Right hindlimb (tissue), 1 donor: ENCODE measurements at regions not wholly inside any gene's neighbourhood (a gene's known extent, or its start where the extent isn't known, plus 50 kb on each side); places are given as distances from the start of the nearest gene placed in this dataset.
"Not testable (repeated sequence)": the region's sequence is repeated elsewhere in the genome, so short reads cannot be mapped to it uniquely, and the experiment has no call there.

Experiments used
- DNase-seq: peaks from one replicate; pipeline ENCODE4 v3.0.0-alpha.2; 2018

DNA sequence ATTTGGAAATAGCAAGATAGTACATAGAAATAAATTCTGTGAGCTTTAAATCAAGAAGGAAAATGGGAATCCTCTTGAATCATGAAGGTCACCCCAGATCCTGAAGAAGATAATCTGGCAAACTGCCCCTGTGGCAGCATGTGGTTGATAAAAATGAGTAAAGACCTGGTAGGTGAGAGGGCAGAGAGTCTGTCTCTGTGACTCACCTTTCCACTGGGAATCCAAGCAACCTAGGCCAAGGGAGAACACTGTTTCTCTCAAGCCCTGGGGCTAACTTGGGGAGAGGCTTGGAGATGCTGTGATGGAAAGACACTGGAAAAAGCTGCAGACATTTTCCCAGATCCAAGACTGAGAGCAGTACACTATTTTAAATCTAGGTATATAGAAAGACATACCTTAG is 185.8 kb upstream of the CNTNAP5 start:
- DNase-seq, result no peak

DNA sequence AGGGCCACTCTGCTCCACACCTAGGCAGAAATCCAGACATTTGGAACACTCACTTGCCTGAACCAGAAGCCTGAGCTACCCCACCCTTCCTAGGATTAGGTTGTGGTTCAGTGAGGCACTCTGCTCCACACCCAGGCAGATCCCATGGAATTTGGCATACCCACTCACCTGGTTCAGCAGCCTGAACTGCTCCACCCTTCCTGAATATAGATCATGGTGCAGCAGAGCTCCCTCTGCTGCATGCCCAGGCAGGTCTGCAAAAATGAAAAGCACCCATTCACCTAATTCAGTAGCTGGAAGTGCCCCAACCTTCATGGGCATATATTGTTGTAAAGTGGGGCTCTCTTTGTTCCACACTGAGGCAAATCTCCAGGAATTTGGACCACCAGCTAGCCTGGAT is 185.1 kb upstream of the CNTNAP5 start:
- DNase-seq, result no peak

DNA sequence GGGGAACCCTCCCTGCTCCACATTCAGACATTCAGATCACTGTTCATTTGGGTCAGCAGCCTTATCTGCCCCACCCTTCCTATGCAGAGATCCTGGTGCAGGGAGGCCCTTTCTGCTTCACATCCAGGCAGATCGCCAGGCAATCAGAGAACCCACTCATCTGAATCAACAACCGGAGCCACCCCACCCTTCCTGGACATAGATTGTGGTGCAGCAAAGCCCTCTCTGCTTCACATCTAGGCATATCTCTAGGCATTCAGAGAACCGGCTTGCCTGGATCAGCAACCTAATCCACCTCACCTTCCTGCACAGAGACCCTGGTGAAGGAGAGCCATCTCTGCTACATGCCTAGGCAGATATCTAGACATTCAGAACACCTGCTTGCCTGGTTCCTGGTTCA is 184.5 kb upstream of the CNTNAP5 start:
- no peak for DNase-seq

GRCh38 chr2:123851281-123851680 is 173.8 kb upstream of the CNTNAP5 start:
- no peak for DNase-seq

DNA sequence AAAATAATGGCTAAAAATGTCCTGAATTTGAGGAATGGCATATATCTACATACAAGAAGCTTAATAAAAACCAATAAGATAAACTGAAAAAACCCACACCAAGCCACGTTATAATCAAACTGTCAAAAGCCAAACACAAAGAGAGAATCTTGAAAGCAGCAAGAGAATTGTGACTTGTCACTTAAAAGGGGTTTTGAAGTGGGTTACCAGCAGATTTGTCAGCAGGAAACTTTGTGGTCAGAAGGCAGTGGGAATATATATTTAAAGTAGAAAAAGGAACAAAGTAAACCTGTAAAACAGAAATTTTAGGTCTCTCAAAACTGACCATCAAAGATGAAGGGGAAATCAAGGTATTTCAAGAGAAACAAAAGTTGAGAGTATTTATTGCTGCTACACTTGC is 171.9 kb upstream of the CNTNAP5 start:
- DNase-seq, result no peak

DNA sequence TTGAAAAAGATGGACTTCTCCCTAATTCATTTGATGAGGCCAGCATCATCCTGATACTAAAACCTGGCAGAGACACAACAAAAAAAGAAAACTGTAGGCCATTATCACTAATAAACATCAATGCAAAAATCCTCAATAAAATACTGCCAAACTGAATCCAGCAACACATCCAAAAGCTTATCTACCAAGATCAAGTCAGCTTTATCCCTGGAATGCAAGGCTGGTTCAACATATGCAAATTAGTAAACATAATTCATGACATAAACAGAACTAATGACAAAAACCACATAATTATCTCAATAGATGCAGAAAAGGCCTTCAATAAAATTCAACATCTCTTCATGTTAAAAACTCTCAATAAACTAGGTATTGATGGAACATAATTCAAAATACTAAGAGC is 166.1 kb upstream of the CNTNAP5 start:
- DNase-seq, result not testable (repeated sequence)

GRCh38 chr2:123864416-123864815 is 160.7 kb upstream of the CNTNAP5 start:
- DNase-seq, result no peak

DNA sequence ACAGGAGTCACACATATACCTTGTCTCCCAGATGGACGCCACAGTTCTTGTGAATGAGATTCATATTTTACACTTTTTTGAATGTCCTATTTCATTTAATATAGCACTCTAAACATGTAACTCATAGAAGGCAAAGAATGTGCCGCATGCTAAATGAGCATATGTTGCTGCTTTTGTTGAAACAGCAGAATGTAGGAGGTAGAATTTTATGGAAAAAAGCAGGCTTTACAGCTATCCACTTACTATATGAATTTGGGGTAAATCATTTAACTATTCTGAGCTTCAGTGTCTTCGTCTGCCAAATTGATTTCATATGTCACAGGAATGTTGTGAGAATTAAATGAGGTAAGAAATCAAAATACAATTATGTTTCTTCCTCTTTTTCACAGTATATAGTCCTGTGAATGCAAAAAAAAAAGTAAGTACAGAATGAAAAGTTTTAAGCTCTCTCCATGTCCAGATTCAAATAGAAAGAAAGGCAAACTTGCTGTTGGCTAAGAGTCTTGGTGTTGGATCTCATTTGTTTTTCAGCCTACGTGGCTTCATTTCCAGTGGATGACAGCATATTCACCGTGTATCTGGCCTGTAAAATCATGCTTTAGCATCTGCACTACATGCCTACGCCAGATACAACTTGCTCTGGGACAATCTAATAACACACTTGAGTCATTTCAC is 154.7 kb upstream of the CNTNAP5 start:
- no peak for DNase-seq

DNA sequence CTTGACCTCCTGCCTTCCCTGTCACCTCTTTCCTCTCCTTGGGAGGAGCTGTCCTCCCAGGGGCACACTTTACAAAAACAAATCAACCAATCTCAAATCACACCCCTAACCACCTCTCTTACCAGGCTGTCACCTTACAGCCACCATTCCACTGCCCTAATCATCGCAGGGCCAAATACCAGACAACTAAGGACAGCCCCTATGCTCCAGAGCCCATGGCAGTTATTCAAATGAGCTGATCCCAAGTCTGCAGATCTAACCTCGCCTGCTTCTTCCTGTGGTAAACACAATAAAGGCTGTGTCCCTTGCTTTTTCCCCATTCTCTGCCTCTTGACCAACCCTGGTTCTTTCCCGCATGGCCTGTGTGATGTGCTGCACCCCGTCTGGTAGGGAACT is 154.2 kb upstream of the CNTNAP5 start:
- DNase-seq, result no peak

DNA sequence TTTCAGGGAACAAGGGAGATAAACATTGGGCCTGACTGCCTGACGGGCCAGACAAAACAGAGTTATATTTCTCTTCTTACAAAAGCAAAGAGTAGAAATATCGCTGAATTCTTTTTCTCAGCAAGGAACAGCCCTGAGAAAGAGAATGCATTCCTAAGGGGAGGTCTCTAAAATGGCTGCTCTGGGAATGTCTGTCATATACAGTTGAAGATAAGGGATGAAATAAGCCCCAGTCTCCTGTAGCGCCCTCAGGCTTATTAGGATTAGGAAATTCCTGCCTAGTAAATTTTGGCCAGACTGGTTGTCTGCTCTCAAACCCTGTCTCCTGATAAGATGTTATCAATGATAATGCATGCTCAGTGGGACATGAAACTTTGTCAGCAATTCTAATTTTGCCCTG is 134.9 kb upstream of the CNTNAP5 start:
- no peak for DNase-seq

DNA sequence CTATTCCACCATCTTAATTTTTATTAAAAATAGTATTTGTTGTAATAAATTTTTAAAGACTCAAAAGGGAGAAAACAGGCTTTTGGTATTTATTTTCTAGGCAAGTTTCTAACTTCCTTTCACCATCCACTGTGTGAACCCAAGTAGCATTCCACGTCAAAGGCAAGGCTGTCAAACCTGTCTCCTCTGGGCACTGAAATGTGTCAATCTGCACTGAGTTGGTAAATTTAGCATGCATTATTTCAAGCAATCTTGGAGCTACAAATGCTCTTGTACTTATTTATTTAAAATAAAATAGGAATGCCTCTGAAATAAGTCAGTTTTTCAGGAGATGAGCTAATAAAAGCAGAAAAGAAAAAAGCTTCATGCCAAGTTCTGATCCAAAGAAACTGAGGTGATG is 130.9 kb upstream of the CNTNAP5 start:
- DNase-seq, result no peak

GRCh38 chr2:123895651-123896050 is 129.4 kb upstream of the CNTNAP5 start:
- no peak for DNase-seq

GRCh38 chr2:123901256-123901655 is 123.8 kb upstream of the CNTNAP5 start:
- DNase-seq, result no peak

- DNase-seq, result no peak
Observed at GRCh38 chr2:123906361-123906760, 118.7 kb upstream of the CNTNAP5 start.

- no peak for DNase-seq
Observed at GRCh38 chr2:123908522-123908921, 116.6 kb upstream of the CNTNAP5 start.

DNA sequence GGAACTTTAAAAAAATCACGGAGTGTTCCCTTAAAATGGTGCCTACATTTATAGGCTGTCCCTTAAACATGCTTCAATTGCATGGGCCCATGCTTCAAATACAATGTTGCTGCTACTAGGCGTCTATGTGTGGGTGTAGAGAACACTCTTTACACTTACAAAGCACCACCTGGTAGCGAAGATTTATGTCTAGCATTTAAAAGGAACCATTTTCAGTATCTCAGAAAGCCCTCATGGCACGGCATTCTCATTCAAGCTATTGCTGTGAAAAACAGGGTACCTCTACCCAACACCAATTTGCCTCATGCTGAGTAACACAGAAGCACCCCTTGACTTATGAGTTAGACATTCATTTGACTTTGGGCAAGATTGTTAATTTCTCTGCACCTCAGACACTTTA is 112.9 kb upstream of the CNTNAP5 start:
- DNase-seq, result no peak

DNA sequence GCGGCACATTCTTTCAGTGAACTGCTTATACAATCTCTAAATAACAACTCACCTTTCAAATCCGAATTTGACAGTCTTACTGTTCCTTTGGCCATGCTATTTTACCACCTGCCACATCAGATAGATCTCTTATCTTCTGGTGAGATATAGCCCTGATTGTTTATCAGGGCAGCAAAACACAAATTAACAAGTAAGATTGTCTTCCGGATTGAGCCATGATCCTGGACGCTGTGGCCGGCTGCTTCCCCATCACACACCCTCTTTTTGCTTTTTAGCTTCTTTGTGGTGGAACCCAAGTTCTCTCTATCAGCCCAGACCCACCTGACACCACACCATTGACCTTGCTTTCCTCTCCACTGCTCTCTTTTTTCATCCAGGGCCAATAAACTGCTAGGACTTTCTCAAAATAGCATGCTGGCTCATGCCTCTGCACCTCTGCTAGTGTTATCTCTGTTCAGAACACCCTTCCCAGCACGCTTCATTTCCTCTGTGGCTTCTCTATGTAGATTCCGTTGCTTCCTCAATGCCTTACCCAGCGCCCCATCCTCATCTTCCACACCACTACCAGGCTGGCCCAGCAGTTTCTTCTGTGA is 111.8 kb upstream of the CNTNAP5 start:
- no peak for DNase-seq

DNA sequence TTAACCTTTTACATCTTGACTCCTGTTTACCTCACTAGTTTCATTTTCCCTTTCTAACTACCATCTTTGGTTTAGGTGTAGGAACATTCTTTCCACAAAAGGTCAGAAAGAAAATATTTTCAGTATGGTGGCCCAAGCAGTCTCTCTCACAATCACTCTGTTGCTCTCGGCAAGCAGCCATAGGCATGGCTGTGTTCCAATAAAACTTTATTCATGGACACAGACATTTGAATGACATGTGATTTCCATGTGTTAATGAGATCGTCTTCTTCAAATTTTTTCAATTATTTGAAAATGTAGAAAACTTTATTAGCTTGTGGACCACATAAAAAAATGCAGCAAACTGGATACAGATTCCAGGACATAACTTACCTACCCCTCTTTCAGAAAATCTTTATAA is 109.7 kb upstream of the CNTNAP5 start:
- DNase-seq, result no peak

DNA sequence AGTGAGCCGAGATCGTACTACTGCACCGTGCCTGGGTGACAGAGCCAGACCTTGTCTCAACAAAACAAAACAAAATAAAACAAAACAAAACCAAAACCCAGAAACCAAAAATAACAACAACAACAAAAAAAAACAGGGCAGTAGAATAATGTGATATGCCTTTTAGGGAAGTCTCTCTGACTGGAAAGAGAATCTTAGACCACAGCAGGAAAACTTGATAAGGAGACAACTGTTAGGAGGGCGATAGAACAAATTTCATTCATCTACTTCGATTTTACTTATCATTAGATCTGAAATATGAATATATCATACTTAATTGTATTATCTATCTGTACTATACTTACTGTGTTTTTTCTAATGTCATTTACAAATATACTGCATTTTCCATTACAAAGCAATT is 109.0 kb upstream of the CNTNAP5 start:
- DNase-seq, result no peak

- no peak for DNase-seq
Observed at GRCh38 chr2:123916531-123916930, 108.6 kb upstream of the CNTNAP5 start.

GRCh38 chr2:123917241-123917640 is 107.8 kb upstream of the CNTNAP5 start:
- DNase-seq, result no peak

GRCh38 chr2:123928358-123928757 is 96.7 kb upstream of the CNTNAP5 start:
- DNase-seq, result no peak

DNA sequence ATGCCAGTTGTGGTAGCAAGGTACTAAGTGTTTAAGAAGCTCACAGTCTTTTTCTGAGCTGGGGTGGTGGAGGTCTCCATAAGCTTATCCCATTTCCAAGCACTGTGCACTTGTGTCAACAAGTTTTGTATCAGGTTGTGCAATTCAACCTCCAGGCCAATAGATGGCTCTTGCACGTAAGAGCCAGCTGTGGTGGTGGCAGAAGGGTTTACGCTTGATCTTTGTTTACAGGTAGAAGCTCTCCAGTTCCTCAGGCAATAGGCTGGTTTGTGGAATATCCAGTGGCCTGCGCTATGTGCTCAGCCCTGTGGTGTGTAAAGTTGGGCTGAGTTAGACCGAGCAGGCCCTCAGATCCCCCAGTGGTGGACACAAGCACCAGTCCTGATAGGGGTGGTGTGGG is 89.7 kb upstream of the CNTNAP5 start:
- no peak for DNase-seq

DNA sequence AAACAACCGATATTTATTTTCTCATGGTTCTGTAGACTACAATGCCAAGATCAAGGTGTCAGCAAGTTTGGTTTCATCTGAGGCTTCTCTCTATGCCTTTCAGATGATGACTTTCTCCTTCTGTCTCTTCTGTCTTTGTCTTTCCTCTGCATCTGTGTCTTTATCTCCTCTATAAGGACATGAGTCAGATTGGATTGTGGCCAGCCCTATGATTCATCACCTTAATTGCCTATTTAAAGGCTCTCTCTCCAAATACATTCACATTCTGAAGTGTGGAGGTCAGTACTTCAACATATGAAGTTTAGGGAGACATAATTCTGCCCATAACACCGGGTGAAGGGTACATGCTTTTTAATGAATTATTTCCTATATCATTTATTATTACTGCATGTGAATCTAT is 71.2 kb upstream of the CNTNAP5 start:
- no peak for DNase-seq

DNA sequence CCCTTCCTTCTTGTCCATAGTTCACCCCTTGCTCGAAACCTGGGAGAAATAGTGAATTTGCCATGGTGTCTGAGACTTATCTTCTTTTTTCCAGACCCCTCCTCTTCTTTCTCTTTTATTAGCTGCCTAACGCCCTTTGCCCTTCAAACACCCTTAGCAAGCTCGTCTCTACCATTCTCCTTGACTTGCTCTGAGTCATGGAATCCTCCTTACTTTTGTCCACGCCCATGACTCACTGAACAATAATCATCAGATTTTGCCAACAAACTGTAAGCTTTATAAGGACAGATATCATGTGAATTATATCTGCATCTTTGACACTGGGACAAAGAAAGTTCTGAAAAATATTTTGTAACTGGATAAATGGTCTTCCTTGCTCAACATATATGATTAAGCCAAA is 67.1 kb upstream of the CNTNAP5 start:
- DNase-seq, result no peak
